ENCODE measurements at regions not wholly inside any gene's neighbourhood (a gene's known extent, or its start where the extent isn't known, plus 50 kb on each side); places are given as distances from the start of the nearest gene placed in this dataset.

DNA sequence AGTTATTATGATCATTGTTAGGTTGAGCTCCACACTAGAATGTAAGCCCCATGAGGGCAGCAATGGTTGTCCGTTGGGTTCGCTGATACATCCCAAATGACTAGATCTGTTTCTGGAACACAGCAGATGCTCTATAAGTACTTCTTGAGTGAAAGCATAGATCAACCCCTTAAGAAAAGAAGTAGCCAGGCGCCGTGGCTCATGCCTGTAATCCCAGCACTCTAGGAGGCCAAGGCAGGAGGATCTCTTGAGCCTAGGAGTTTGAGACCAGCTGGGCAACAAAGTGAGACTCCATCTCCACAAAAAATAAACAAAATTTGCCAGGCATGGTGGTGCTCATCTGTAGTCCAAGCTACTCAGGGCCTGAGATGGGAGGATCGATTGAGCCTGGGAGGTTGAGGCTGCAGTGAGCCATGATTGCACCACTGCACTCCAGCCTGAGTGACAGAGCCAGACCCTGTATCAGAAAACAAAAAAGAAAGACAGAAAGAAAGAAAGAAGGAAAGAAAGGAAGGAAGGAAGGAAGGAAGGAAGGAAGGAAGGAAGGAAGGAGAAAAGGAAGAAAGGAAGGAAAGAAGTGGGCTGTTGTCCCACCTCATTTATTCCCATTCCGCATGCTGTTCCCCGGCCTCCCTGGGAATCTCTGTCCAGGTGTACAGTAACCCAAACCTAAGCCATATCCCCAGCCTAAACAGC, 54.4 kb upstream of the RPL38 start:
- TF ChIP-seq, protein P1, sequence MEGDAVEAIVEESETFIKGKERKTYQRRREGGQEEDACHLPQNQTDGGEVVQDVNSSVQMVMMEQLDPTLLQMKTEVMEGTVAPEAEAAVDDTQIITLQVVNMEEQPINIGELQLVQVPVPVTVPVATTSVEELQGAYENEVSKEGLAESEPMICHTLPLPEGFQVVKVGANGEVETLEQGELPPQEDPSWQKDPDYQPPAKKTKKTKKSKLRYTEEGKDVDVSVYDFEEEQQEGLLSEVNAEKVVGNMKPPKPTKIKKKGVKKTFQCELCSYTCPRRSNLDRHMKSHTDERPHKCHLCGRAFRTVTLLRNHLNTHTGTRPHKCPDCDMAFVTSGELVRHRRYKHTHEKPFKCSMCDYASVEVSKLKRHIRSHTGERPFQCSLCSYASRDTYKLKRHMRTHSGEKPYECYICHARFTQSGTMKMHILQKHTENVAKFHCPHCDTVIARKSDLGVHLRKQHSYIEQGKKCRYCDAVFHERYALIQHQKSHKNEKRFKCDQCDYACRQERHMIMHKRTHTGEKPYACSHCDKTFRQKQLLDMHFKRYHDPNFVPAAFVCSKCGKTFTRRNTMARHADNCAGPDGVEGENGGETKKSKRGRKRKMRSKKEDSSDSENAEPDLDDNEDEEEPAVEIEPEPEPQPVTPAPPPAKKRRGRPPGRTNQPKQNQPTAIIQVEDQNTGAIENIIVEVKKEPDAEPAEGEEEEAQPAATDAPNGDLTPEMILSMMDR (conservative IDR thresholded peaks at IDR 0.05 in 1 of 2, IDR thresholded peaks at IDR 0.05 in 1 of 2; ENCODE audit: extremely low read depth in 1 of 2, insufficient read depth in 1 of 2, low read depth in 1 of 2, low read length in 2 of 2) = no peak
- no peak for TF ChIP-seq EZH2 (IDR thresholded peaks at IDR 0.05; ENCODE audit: borderline replicate concordance, low read length)
